ENCODE measurements at regions not wholly inside any gene's neighbourhood (a gene's known extent, or its start where the extent isn't known, plus 50 kb on each side); places are given as distances from the start of the nearest gene placed in this dataset.

DNA sequence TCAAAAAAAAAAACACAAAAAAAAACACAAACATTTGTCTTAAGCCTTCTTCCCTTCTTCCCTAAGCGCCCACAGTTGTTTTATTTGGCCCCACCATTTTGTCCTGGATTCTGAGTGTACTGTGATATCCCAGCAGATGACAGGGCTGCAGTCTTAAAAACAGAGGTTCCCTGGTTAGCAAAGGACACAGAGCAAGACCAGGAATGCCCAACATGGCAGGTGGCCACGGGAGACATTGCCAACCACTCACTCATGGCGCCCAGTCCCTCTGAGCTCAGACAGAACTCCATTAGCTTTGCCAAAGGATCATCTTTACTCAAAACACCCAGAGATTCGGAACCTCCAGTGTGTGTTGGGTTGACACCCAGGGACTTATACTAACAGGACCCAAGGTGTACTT, 249.3 kb downstream of the MRTFB start:
- TF ChIP-seq, protein P1, sequence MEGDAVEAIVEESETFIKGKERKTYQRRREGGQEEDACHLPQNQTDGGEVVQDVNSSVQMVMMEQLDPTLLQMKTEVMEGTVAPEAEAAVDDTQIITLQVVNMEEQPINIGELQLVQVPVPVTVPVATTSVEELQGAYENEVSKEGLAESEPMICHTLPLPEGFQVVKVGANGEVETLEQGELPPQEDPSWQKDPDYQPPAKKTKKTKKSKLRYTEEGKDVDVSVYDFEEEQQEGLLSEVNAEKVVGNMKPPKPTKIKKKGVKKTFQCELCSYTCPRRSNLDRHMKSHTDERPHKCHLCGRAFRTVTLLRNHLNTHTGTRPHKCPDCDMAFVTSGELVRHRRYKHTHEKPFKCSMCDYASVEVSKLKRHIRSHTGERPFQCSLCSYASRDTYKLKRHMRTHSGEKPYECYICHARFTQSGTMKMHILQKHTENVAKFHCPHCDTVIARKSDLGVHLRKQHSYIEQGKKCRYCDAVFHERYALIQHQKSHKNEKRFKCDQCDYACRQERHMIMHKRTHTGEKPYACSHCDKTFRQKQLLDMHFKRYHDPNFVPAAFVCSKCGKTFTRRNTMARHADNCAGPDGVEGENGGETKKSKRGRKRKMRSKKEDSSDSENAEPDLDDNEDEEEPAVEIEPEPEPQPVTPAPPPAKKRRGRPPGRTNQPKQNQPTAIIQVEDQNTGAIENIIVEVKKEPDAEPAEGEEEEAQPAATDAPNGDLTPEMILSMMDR (IDR thresholded peaks at IDR 0.05), result no peak
- TF ChIP-seq POLR2AphosphoS5 (IDR thresholded peaks at IDR 0.05), result no peak

Measured in prostate gland (tissue), 2 donors.